22Rv1 (cell line): ENCODE measurements at regions not wholly inside any gene's neighbourhood (a gene's known extent, or its start where the extent isn't known, plus 50 kb on each side); places are given as distances from the start of the nearest gene placed in this dataset.

ENCODE experiments used
- ZFX ChIP-seq: fragments of 450-650 bp; IDR thresholded peaks from 2 replicates; pipeline ENCODE4 v1.6.1; 2017; ENCODE audit warnings: antibody characterized with exemption, borderline replicate concordance
- TF ChIP-seq, protein P1 (sequence below): fragments of 450-650 bp; IDR thresholded peaks from 2 replicates; pipeline ENCODE4 v1.5.1; 2017; ENCODE audit warnings: mild to moderate bottlenecking

DNA sequence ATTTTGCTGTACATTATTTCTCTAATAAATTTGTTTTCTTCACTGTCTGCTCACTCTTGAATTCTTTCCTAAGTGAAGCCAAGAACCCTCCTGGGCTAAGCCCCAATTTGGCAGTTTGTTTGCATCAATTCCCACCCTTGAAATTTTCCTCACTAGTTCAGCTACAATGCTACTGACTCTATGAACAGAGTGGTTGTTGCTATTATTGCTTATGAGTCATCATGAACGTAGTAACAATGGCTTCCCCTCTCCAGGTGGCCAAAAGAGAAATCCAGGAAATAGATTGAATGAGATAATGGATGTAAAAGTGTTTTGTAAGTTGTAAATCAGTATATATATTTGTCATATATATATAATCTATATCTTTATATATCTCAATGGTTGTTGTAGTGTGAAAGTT is 193.0 kb downstream of the URB2 start:
- TF ChIP-seq, protein P1, sequence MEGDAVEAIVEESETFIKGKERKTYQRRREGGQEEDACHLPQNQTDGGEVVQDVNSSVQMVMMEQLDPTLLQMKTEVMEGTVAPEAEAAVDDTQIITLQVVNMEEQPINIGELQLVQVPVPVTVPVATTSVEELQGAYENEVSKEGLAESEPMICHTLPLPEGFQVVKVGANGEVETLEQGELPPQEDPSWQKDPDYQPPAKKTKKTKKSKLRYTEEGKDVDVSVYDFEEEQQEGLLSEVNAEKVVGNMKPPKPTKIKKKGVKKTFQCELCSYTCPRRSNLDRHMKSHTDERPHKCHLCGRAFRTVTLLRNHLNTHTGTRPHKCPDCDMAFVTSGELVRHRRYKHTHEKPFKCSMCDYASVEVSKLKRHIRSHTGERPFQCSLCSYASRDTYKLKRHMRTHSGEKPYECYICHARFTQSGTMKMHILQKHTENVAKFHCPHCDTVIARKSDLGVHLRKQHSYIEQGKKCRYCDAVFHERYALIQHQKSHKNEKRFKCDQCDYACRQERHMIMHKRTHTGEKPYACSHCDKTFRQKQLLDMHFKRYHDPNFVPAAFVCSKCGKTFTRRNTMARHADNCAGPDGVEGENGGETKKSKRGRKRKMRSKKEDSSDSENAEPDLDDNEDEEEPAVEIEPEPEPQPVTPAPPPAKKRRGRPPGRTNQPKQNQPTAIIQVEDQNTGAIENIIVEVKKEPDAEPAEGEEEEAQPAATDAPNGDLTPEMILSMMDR, result no peak
- TF ChIP-seq ZFX, result no peak
